T-cell (primary cell): ENCODE measurements at regions not wholly inside any gene's neighbourhood (a gene's known extent, or its start where the extent isn't known, plus 50 kb on each side); places are given as distances from the start of the nearest gene placed in this dataset.

ENCODE experiments used
- ATAC-seq, 4 experiments: fragments of 200-7000 bp in 3 of 4; fragments of 150-1000 bp in 1 of 4; cut with Tn5 transposase; replicated peaks in 1 of 4; 1 replicate in 3 of 4; 2 replicates in 1 of 4; pipeline ENCODE4 v1.10.0; 2021; ENCODE audit warnings: moderate library complexity in 3 of 4, mild to moderate bottlenecking in 2 of 4, moderate number of reproducible peaks in 1 of 4
- CTCF ChIA-PET, 2 donors: fragments of 300-600 bp; sonication (Branson Sonifier 250); formaldehyde crosslinking; loops; one replicate each; lab custom pipeline; 2022; ENCODE audit warnings: antibody characterized with exemption in 2 of 2; lab: Charles Lee
- POLR2A ChIA-PET, 2 donors: fragments of 300-600 bp; sonication (Branson Sonifier 250); formaldehyde crosslinking; loops; one replicate each; lab custom pipeline; 2022; ENCODE audit warnings: antibody characterized with exemption in 2 of 2; lab: Charles Lee
- DNase-seq, 35 experiments: peaks; one replicate each; pipeline versions ENCODE4 v3.0.0 to v3.0.0-alpha.2; 2013 to 2023
- H3K27ac ChIP-seq: one replicate; pipeline ENCODE4 v1.5.1; 2013; ENCODE audit warnings: low read length
- H3K27me3 ChIP-seq, 2 experiments: replicated peaks in 1 of 2; 1 replicate in 1 of 2; 2 replicates in 1 of 2; pipeline versions ENCODE4 v1.6.1 to v1.7.0; 2013; ENCODE audit warnings: low read length in 1 of 2, mixed read lengths in 1 of 2; ENCODE audit not compliant: control insufficient read depth in 2 of 2, insufficient read depth in 2 of 2; ENCODE audit errors: extremely low read depth in 1 of 2
- H3K36me3 ChIP-seq, 2 donors: 1 replicate in 1 of 2; 2 replicates in 1 of 2; pipeline versions ENCODE4 v1.6.1 to v1.7.0; 2013; ENCODE audit warnings: low read length in 1 of 2; ENCODE audit not compliant: control insufficient read depth in 2 of 2, insufficient read depth in 1 of 2; ENCODE audit errors: extremely low read depth in 1 of 2
- H3K4me1 ChIP-seq, 2 experiments: 1 replicate in 1 of 2; 2 replicates in 1 of 2; pipeline versions ENCODE4 v1.6.1 to v1.7.0; 2013; ENCODE audit warnings: low read length in 2 of 2, mixed read lengths in 1 of 2; ENCODE audit not compliant: insufficient read depth in 2 of 2, control insufficient read depth in 1 of 2; ENCODE audit errors: extremely low read depth in 1 of 2
- H3K4me3 ChIP-seq, 2 donors: 1 replicate in 1 of 2; 2 replicates in 1 of 2; pipeline versions ENCODE4 v1.5.1 to v1.7.0; 2013; ENCODE audit warnings: mild to moderate bottlenecking in 2 of 2, low read length in 1 of 2, moderate library complexity in 1 of 2; ENCODE audit not compliant: control insufficient read depth in 1 of 2; ENCODE audit errors: extremely low read depth in 1 of 2
- H3K9me3 ChIP-seq: 2 replicates; pipeline ENCODE4 v1.7.0; 2013
- H3K27ac Mint-ChIP-seq, 2 donors: one replicate each; pipeline ENCODE4 v1.8.0; 2020 to 2021; ENCODE audit warnings: mild to moderate bottlenecking in 2 of 2, mixed read lengths in 2 of 2
- H3K27me3 Mint-ChIP-seq, 2 donors: one replicate each; pipeline ENCODE4 v1.8.0; 2021 to 2022; ENCODE audit warnings: mixed read lengths in 2 of 2
- H3K36me3 Mint-ChIP-seq: one replicate; pipeline ENCODE4 v1.8.0; 2021; ENCODE audit warnings: mixed read lengths
- H3K4me1 Mint-ChIP-seq, 3 donors: one replicate each; pipeline ENCODE4 v1.8.0; 2020 to 2022; ENCODE audit warnings: mixed read lengths in 3 of 3, mild to moderate bottlenecking in 1 of 3
- H3K4me3 Mint-ChIP-seq, 3 donors: one replicate each; pipeline ENCODE4 v1.8.0; 2020 to 2022; ENCODE audit warnings: mild to moderate bottlenecking in 3 of 3, mixed read lengths in 3 of 3, moderate library complexity in 3 of 3
- H3K9me3 Mint-ChIP-seq, 3 donors: one replicate each; pipeline ENCODE4 v1.8.0; 2020 to 2022; ENCODE audit warnings: mixed read lengths in 3 of 3
- WGBS: methylation state at CpG from one replicate; pipeline ENCODE4 v1.1.5; 2013; ENCODE audit warnings: missing lambda C conversion rate; ENCODE audit not compliant: insufficient coverage; 5-methylcytosine and 5-hydroxymethylcytosine counted together

DNA sequence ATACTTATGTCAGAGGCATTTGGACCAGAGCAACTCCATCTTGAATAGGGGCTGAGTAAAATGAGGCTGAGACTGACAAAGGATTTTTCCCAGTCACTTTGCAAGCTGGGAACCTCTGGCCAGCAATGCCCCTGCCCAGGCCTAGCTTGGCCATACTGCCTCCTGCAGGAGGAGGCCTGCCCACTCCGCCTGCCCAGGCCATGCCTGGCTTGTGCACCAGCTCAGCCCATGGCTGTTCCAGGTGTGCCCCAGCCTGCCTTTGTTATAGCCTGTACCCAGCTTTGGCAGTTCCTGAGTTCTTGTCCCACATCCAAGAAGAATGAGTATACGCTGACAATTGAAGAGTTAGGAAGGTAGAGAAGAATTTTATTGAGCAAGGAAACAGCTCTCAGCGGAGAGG, 176.1 kb downstream of the AASDH start:
- Mint-ChIP-seq H3K27me3 (peaks cover 2% of the 10 kb centered on the region in 2 donors), H3K4me3 (no peak overlapping the region), H3K36me3 (peaks cover 6% of the 10 kb centered on the region), H3K4me1 (no peaks in the 10 kb centered on the region), H3K27ac (no peak overlapping the region), H3K9me3 (peaks cover 3 to 9% (median 4%) of the 10 kb centered on the region in 3 donors)
- Histone ChIP-seq H3K9me3 (no peaks in the 10 kb centered on the region), H3K4me1 (no peaks in the 10 kb centered on the region), H3K36me3 (no peaks in the 10 kb centered on the region), H3K27me3 (peaks cover 0 to 6% of the 10 kb centered on the region in 2 experiments), H3K4me3 (no peak overlapping the region), H3K27ac (no peak overlapping the region)
- 79% methylated on average over 3 of the region's 3 CpGs for WGBS
- ATAC-seq (no peak), DNase-seq (no peak)
- CTCF ChIA-PET = no interaction called here
- POLR2A ChIA-PET = interaction anchor here in 1 of 2 donors (0.6 kb wide), 1 partner anchor 17 kb away, joined by 3 read pairs; no protein-coding TSS in a partner anchor

DNA sequence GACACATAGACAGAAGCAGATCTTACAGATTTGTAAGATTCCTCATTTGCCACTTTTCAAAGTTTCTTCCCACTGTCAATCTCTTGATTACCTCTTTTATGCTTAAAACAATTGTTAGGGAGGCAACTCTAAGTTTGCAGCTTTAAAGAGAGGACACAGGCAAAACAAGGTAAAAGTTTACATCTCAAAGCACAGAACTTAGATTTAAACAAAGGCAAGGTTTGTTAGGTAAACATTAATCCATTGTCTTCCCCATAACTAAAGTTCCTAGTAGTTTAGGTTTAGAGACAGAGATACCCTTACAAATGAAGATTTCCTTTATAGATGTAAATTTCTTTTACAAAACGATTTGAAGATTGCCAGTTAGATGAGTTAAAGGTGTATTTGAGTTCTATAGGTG, 176.9 kb downstream of the AASDH start:
- no peaks in the 10 kb centered on the region for H3K4me1 Mint-ChIP-seq
- Histone ChIP-seq H3K27me3 (peaks cover 0 to 6% of the 10 kb centered on the region in 2 experiments), H3K36me3 (no peaks in the 10 kb centered on the region), H3K27ac (no peak overlapping the region), H3K9me3 (no peaks in the 10 kb centered on the region), H3K4me3 (no peak overlapping the region), H3K4me1 (no peaks in the 10 kb centered on the region)
- H3K27ac Mint-ChIP-seq = no peak overlapping the region
- DNase-seq (no peak), ATAC-seq (no peak)
- ChIA-PET POLR2A (no interaction called here), CTCF (no interaction called here)
- peaks cover 0 to 2% of the 10 kb centered on the region in 2 donors for H3K27me3 Mint-ChIP-seq
- WGBS = no CpG with 5 or more reads among the region's 1 CpG
- H3K36me3 Mint-ChIP-seq = peaks cover 6% of the 10 kb centered on the region
- H3K9me3 Mint-ChIP-seq = peaks cover 3 to 9% (median 4%) of the 10 kb centered on the region in 3 donors
- no peak overlapping the region for H3K4me3 Mint-ChIP-seq

DNA sequence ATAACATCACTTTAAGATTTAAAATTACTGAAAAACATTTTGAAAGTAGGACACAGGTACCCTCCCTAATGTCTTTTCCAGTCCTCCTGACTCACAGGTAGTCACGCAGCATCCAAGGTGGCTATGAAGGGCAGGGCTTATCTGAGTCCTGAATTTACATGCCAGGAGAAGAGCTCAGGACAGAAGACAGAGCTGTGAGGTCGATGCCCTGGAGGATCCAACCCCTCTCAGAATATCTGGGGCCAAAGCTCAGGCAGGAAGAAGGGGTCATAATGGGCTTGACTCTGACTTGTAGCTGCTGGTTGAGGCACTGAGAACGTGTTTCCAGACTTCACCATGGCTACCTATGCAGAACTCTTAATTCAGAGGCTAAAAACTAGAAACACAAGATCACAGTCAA, 177.5 kb downstream of the AASDH start:
- Histone ChIP-seq H3K27me3 (peaks cover 0 to 6% of the 10 kb centered on the region in 2 experiments), H3K4me1 (no peaks in the 10 kb centered on the region), H3K27ac (no peak overlapping the region), H3K36me3 (no peaks in the 10 kb centered on the region), H3K4me3 (no peak overlapping the region), H3K9me3 (no peaks in the 10 kb centered on the region)
- ChIA-PET POLR2A (no interaction called here), CTCF (interaction anchor here in 1 of 2 donors (0.5 kb wide), 1 partner anchor 596 kb away, joined by 3 read pairs; no protein-coding TSS in a partner anchor)
- no peak for DNase-seq
- WGBS = 100% methylated on average over 1 of the region's 3 CpGs
- Mint-ChIP-seq H3K4me3 (no peak overlapping the region), H3K4me1 (no peaks in the 10 kb centered on the region), H3K9me3 (peaks cover 3 to 9% (median 4%) of the 10 kb centered on the region in 3 donors), H3K27me3 (peaks cover 0 to 2% of the 10 kb centered on the region in 2 donors), H3K36me3 (peaks cover 6% of the 10 kb centered on the region), H3K27ac (no peak overlapping the region)
- ATAC-seq = no peak

DNA sequence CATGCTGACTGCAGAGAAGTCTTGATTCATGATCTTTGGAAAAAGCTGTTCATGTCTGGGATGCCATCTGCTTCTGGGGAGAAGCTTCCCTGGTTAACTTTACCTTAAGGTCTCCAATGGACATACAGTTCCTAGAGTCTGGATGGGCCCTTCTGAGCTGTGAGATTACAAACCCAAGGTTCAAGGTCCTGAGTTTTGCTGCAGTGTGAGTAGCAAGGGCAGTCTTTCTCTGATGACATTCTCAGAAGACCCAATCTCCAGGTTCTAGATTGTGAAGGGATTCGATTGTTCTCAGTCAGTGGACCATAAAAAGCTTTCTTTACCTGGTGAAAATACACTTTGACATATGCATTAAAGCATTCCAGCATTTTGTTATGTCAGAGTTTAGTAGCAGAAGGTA, 179.2 kb downstream of the AASDH start:
- DNase-seq (no peak), ATAC-seq (no peak)
- Mint-ChIP-seq H3K4me1 (no peaks in the 10 kb centered on the region), H3K27ac (no peak overlapping the region), H3K36me3 (peaks cover 6% of the 10 kb centered on the region), H3K9me3 (peaks cover 3 to 9% (median 4%) of the 10 kb centered on the region in 3 donors), H3K27me3 (peaks cover 0 to 2% of the 10 kb centered on the region in 2 donors), H3K4me3 (no peak overlapping the region)
- H3K9me3 ChIP-seq = no peaks in the 10 kb centered on the region
- no CpG with 5 or more reads among the region's 1 CpG for WGBS
- H3K36me3 ChIP-seq = no peaks in the 10 kb centered on the region
- peaks cover 0 to 6% of the 10 kb centered on the region in 2 experiments for H3K27me3 ChIP-seq
- ChIA-PET POLR2A (interaction anchor here in 1 of 2 donors (0.6 kb wide), 1 partner anchor 9 kb away, joined by 8 read pairs; no protein-coding TSS in a partner anchor), CTCF (no interaction called here)
- H3K27ac ChIP-seq = no peak overlapping the region
- H3K4me1 ChIP-seq = no peaks in the 10 kb centered on the region
- no peak overlapping the region for H3K4me3 ChIP-seq

DNA sequence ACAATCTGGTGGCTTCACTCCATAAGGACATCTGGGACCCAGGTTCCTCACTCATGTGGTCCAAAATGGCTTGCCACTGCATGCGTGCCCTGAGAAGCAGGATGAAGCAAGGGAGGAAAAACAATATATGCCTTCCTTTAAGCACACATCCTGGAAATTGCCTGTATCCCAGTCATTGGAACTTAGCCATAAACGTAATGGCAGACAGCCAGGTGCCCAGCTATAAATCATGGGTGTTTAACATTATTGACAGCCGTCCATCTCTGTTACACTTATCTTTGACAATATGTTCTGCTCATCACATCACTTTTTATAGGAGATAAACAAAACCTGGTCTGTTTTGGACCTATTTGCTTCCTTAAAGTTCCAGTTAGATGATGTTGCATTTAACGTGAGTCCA, 181.0 kb downstream of the AASDH start:
- ChIA-PET POLR2A (no interaction called here), CTCF (no interaction called here)
- Mint-ChIP-seq H3K4me1 (no peaks in the 10 kb centered on the region), H3K4me3 (no peak overlapping the region), H3K9me3 (peaks cover under 1 to 2% (median 1%) of the 10 kb centered on the region in 3 donors), H3K27ac (no peak overlapping the region), H3K27me3 (peaks cover 0 to 5% of the 10 kb centered on the region in 2 donors), H3K36me3 (peaks cover 1% of the 10 kb centered on the region)
- no peaks in the 10 kb centered on the region for H3K4me1 ChIP-seq
- no peak overlapping the region for H3K4me3 ChIP-seq
- no peaks in the 10 kb centered on the region for H3K36me3 ChIP-seq
- no peak overlapping the region for H3K27ac ChIP-seq
- ATAC-seq (no peak), DNase-seq (no peak)
- H3K9me3 ChIP-seq = no peaks in the 10 kb centered on the region
- 100% methylated on average over 2 of the region's 4 CpGs for WGBS
- H3K27me3 ChIP-seq = peaks cover 0 to 4% of the 10 kb centered on the region in 2 experiments

DNA sequence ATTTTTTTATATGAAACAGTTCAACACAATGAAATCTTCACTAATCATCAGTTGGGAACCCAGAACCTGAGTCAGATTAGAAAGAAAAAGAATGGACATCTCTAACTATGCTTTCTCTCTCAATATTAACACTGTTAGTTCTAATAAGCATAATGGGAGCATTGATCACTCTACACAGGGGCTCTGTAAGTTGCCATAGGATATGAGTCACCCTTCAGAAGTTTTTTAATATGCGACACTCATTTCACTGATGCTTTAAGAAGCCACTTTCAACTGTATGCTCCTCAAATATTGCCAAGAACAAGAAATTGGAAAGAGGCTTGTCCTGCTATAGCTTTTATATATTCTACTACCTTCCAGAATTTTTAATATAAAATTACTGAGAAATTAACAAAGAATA, 187.0 kb downstream of the AASDH start:
- H3K4me1 ChIP-seq = no peaks in the 10 kb centered on the region
- Mint-ChIP-seq H3K4me1 (no peaks in the 10 kb centered on the region), H3K27ac (no peak overlapping the region), H3K4me3 (no peak overlapping the region), H3K27me3 (peaks cover 9 to 15% of the 10 kb centered on the region in 2 donors), H3K36me3 (no peaks in the 10 kb centered on the region), H3K9me3 (no peaks in the 10 kb centered on the region)
- no peak overlapping the region for H3K27ac ChIP-seq
- DNase-seq (no peak), ATAC-seq (no peak)
- no peaks in the 10 kb centered on the region for H3K27me3 ChIP-seq
- H3K4me3 ChIP-seq = no peak overlapping the region
- H3K9me3 ChIP-seq = no peaks in the 10 kb centered on the region
- ChIA-PET CTCF (no interaction called here), POLR2A (no interaction called here)
- H3K36me3 ChIP-seq = no peaks in the 10 kb centered on the region
- no CpG with 5 or more reads among the region's 1 CpG for WGBS

DNA sequence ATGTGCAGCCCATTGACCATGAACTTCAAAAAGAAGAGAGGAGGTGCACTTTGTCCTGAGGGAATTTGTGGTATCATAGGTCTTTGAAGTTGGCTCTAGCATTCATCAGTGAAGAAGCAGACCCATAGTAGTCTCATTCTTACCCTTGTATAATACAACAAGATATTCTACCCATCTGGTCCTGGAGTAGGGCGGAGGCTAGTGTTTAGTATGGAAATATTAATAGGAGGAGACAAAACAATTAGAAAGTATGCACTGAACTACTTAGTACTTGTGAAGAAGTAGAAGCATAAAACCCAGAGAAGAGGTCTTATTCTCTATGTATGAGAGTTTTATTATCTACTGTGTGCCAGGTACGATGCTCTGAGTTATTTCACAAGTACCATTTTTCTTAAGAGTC, 189.0 kb downstream of the AASDH start:
- POLR2A ChIA-PET = no interaction called here
- Histone ChIP-seq H3K36me3 (no peaks in the 10 kb centered on the region), H3K9me3 (no peaks in the 10 kb centered on the region), H3K27me3 (no peaks in the 10 kb centered on the region), H3K4me3 (no peak overlapping the region), H3K4me1 (no peaks in the 10 kb centered on the region), H3K27ac (no peak overlapping the region)
- Mint-ChIP-seq H3K4me1 (no peaks in the 10 kb centered on the region), H3K9me3 (no peaks in the 10 kb centered on the region), H3K27ac (no peak overlapping the region), H3K27me3 (peaks cover 9 to 17% of the 10 kb centered on the region in 2 donors), H3K36me3 (no peaks in the 10 kb centered on the region), H3K4me3 (no peak overlapping the region)
- ATAC-seq = no peak
- WGBS = no CpG with 5 or more reads among the region's 2 CpGs
- no peak for DNase-seq
- CTCF ChIA-PET = interaction anchor here in 1 of 2 donors (0.7 kb wide), 1 partner anchor 64 kb away, joined by 3 read pairs; no protein-coding TSS in a partner anchor
